ENCODE measurements at regions not wholly inside any gene's neighbourhood (a gene's known extent, or its start where the extent isn't known, plus 50 kb on each side); places are given as distances from the start of the nearest gene placed in this dataset.

DNA sequence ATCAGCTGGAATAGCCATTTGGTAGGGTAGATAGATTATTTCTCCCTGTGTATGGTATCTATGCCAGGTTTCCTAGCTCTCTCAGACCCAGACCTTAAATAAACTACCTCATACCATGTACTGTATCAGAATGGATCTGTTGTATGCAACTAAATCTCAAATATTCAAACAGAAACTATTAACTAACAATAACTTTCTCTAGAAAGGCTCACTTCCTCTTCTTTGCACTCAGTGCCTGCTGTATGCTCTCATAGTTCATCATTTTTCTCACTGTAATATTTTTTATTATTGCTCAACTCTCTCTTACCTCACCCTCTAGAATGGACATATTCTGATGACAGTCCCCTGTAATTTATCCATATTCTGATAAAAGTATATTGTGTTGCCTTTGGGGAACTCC is 182.4 kb downstream of the TOX3 start:
- no peak for DNase-seq
- Histone ChIP-seq H3K9me3 (no peaks in the 10 kb centered on the region), H3K36me3 (no peaks in the 10 kb centered on the region), H3K27me3 (no peaks in the 10 kb centered on the region), H3K4me1 (no peaks in the 10 kb centered on the region), H3K27ac (no peak overlapping the region), H3K4me3 (no peak overlapping the region)
- no peak for ATAC-seq
- TF ChIP-seq, protein P1, sequence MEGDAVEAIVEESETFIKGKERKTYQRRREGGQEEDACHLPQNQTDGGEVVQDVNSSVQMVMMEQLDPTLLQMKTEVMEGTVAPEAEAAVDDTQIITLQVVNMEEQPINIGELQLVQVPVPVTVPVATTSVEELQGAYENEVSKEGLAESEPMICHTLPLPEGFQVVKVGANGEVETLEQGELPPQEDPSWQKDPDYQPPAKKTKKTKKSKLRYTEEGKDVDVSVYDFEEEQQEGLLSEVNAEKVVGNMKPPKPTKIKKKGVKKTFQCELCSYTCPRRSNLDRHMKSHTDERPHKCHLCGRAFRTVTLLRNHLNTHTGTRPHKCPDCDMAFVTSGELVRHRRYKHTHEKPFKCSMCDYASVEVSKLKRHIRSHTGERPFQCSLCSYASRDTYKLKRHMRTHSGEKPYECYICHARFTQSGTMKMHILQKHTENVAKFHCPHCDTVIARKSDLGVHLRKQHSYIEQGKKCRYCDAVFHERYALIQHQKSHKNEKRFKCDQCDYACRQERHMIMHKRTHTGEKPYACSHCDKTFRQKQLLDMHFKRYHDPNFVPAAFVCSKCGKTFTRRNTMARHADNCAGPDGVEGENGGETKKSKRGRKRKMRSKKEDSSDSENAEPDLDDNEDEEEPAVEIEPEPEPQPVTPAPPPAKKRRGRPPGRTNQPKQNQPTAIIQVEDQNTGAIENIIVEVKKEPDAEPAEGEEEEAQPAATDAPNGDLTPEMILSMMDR (IDR thresholded peaks at IDR 0.05), result no peak
- intact Hi-C loops (cut with DNase I), result no loop called here

- no peak for DNase-seq
- H3K27me3 ChIP-seq, result no peaks in the 10 kb centered on the region
- H3K27ac ChIP-seq, result no peak overlapping the region
- no peaks in the 10 kb centered on the region for H3K36me3 ChIP-seq
- H3K4me1 ChIP-seq, result no peaks in the 10 kb centered on the region
- TF ChIP-seq, protein P1 (IDR thresholded peaks at IDR 0.05), result no peak
- no peak for ATAC-seq
- no peak overlapping the region for H3K4me3 ChIP-seq
- H3K9me3 ChIP-seq, result no peaks in the 10 kb centered on the region
- intact Hi-C loops (cut with DNase I), result no loop called here
Observed at GRCh38 chr16:52363082-52363481, 183.9 kb downstream of the TOX3 start.

DNA sequence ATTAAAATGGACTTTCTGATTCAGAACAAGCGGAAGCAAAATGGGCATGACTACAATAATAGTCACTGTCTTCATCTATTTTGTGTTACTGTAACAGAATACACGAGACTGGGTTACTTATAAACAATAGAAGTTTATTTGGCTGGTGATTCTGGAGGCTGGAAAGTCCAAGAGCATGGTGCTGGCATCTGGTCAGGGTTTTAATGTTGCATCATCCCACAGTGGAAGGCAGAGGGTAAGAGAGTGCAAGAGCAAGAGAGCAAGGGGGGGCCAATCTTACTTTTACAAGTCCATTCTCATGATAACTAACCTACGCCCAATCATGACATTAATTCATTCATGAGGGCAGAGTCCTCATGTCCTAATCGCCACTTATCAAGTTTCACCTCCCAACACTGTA is 189.2 kb downstream of the TOX3 start:
- H3K27me3 ChIP-seq, result no peaks in the 10 kb centered on the region
- TF ChIP-seq, protein P1 (IDR thresholded peaks at IDR 0.05), result no peak
- ATAC-seq (no peak), DNase-seq (no peak)
- H3K36me3 ChIP-seq, result no peaks in the 10 kb centered on the region
- intact Hi-C loops (cut with DNase I), result no loop called here
- no peak overlapping the region for H3K4me3 ChIP-seq
- H3K9me3 ChIP-seq, result no peaks in the 10 kb centered on the region
- H3K27ac ChIP-seq, result no peak overlapping the region
- H3K4me1 ChIP-seq, result no peaks in the 10 kb centered on the region

DNA sequence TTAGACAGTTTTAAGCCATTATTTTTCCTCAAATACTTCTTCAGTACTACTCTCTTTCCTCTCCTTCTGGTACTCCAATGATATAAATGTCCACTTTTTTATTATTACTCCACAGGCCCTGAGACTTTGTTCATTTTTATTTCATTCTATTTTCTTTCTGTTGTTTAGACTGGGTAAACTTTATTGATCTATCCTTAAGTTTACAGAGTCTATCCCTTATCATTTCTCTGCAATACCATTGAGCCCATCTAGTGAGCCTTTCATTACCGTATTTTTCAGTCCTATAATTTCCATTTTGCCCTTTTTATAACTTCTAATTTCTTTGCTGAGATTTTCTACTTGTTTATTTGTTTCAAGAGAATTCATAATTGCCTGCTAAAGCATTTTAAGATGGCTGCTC is 193.7 kb downstream of the TOX3 start:
- intact Hi-C loops (cut with DNase I), result no loop called here
- no peaks in the 10 kb centered on the region for H3K4me1 ChIP-seq
- no peaks in the 10 kb centered on the region for H3K36me3 ChIP-seq
- DNase-seq (no peak), ATAC-seq (no peak)
- no peak overlapping the region for H3K4me3 ChIP-seq
- TF ChIP-seq, protein P1 (IDR thresholded peaks at IDR 0.05), result no peak
- no peaks in the 10 kb centered on the region for H3K9me3 ChIP-seq
- no peak overlapping the region for H3K27ac ChIP-seq
- H3K27me3 ChIP-seq, result no peaks in the 10 kb centered on the region

GRCh38 chr16:52351451-52351850 is 195.5 kb downstream of the TOX3 start:
- intact Hi-C loops (cut with DNase I), result no loop called here

More at GRCh38 chr16:52351451-52351850, 195.5 kb downstream of the TOX3 start:
- no peak for DNase-seq
- no peak overlapping the region for H3K27ac ChIP-seq
- no peaks in the 10 kb centered on the region for H3K36me3 ChIP-seq
- ATAC-seq, result no peak
- TF ChIP-seq, protein P1 (IDR thresholded peaks at IDR 0.05), result no peak
- no peaks in the 10 kb centered on the region for H3K4me1 ChIP-seq
- H3K9me3 ChIP-seq, result no peaks in the 10 kb centered on the region
- no peak overlapping the region for H3K4me3 ChIP-seq
- H3K27me3 ChIP-seq, result no peaks in the 10 kb centered on the region
